ENCODE measurements at regions not wholly inside any gene's neighbourhood (a gene's known extent, or its start where the extent isn't known, plus 50 kb on each side); places are given as distances from the start of the nearest gene placed in this dataset.

GRCh38 chr1:30285501-30285932, 437.9 kb downstream of the MATN1 start:
- TF ChIP-seq CTCF (IDR thresholded peaks at IDR 0.05), result no peak
- TF ChIP-seq POLR2A (IDR thresholded peaks at IDR 0.05), result no peak
- TF ChIP-seq EP300 (IDR thresholded peaks at IDR 0.05), result no peak
- no peak for TF ChIP-seq POLR2AphosphoS5 (IDR thresholded peaks at IDR 0.05)
